ENCODE measurements at regions not wholly inside any gene's neighbourhood (a gene's known extent, or its start where the extent isn't known, plus 50 kb on each side); places are given as distances from the start of the nearest gene placed in this dataset.

DNA sequence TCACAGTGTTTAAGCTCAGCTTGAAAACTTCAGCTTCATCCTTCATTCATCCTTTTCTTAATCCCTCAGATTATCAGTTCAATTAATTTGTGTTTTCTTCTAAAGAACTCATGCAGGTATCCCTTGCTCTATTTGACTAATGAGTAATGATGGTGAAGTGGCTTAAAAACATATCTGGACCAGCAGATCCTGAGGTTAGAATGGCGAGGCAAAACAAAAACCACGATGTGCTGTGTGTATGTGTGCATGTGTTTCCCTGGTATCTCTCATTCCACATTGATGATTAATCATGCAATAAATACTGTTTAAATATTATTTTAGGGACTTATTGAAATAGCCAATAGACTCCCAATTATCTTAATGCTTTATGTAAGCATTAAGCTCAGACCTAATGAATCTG is 437.0 kb downstream of the DYNC2H1 start:
- TF ChIP-seq EZH2 (IDR thresholded peaks at IDR 0.05; ENCODE audit: borderline replicate concordance) = no peak
- TF ChIP-seq, protein P1, sequence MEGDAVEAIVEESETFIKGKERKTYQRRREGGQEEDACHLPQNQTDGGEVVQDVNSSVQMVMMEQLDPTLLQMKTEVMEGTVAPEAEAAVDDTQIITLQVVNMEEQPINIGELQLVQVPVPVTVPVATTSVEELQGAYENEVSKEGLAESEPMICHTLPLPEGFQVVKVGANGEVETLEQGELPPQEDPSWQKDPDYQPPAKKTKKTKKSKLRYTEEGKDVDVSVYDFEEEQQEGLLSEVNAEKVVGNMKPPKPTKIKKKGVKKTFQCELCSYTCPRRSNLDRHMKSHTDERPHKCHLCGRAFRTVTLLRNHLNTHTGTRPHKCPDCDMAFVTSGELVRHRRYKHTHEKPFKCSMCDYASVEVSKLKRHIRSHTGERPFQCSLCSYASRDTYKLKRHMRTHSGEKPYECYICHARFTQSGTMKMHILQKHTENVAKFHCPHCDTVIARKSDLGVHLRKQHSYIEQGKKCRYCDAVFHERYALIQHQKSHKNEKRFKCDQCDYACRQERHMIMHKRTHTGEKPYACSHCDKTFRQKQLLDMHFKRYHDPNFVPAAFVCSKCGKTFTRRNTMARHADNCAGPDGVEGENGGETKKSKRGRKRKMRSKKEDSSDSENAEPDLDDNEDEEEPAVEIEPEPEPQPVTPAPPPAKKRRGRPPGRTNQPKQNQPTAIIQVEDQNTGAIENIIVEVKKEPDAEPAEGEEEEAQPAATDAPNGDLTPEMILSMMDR (IDR thresholded peaks at IDR 0.05; ENCODE audit: poor library complexity) = no peak
